H1 (cell line): ENCODE measurements at regions not wholly inside any gene's neighbourhood (a gene's known extent, or its start where the extent isn't known, plus 50 kb on each side); places are given as distances from the start of the nearest gene placed in this dataset.
A peak's percentile ranks its signal among the peaks of the same experiment; 100 is the strongest.

Experiments used
- CTCF ChIP-seq, 3 experiments: IDR thresholded peaks; 1 replicate in 2 of 3; 2 replicates in 1 of 3; pipeline versions ENCODE4 v1.5.1 to v1.6.1; 2011; ENCODE audit warnings: low read length in 3 of 3, mild to moderate bottlenecking in 3 of 3, inconsistent platforms in 2 of 3, low read depth in 1 of 3, moderate library complexity in 1 of 3; ENCODE audit not compliant: insufficient read depth in 1 of 3; ENCODE audit errors: control extremely low read depth in 1 of 3
- PHF8 ChIP-seq: fragments of 200-600 bp; sonication (generic); conservative IDR thresholded peaks from 2 replicates; pipeline ENCODE4 v1.7.1; 2012; ENCODE audit warnings: low read depth, mild to moderate bottlenecking, inconsistent platforms, low read length, moderate library complexity
- TAF7 ChIP-seq: optimal IDR thresholded peaks from 2 replicates; pipeline ENCODE3; 2011; ENCODE audit warnings: low read depth, mild to moderate bottlenecking, inconsistent platforms, low read length, moderate library complexity, borderline replicate concordance

- no peak for TF ChIP-seq TAF7
- peak in 2 of 3 experiments; percentile 74 to 92; a peak in 3 of 4 replicates for TF ChIP-seq CTCF (IDR thresholded peaks at IDR 0.05; ENCODE audit: control extremely low read depth in 1 of 3, insufficient read depth in 1 of 3, low read depth in 1 of 3, low read length in 3 of 3)
- no peak for TF ChIP-seq PHF8
Measured at GRCh38 chr14:62162998-62163589, 400.9 kb downstream of the SNAPC1 start (continued).
